SK-N-SH (cell line): ENCODE measurements at regions not wholly inside any gene's neighbourhood (a gene's known extent, or its start where the extent isn't known, plus 50 kb on each side); places are given as distances from the start of the nearest gene placed in this dataset.

Experiments used
- FOXJ3 ChIP-seq: sonication (generic); formaldehyde crosslinking; IDR thresholded peaks from 2 replicates; pipeline ENCODE4 v1.5.1; 2020; ENCODE audit warnings: mild to moderate bottlenecking, missing genetic modification reagents
- JUND ChIP-seq: IDR thresholded peaks from 2 replicates; pipeline ENCODE4 v1.4.0; 2012
- MAX ChIP-seq: IDR thresholded peaks from 2 replicates; pipeline ENCODE4 v1.4.0; 2012; ENCODE audit warnings: low read depth
- MEF2A ChIP-seq: IDR thresholded peaks from 2 replicates; pipeline ENCODE4 v1.4.0; 2012; ENCODE audit warnings: low read depth, borderline replicate concordance
- NRF1 ChIP-seq: IDR thresholded peaks from 2 replicates; pipeline ENCODE4 v1.6.1; 2012; ENCODE audit warnings: low read depth, mild to moderate bottlenecking, low read length
- POLR2AphosphoS5 ChIP-seq: IDR thresholded peaks from 2 replicates; pipeline ENCODE4 v1.6.1; 2012; ENCODE audit warnings: low read depth, low read length
- TAF1 ChIP-seq: IDR thresholded peaks from 2 replicates; pipeline ENCODE4 v1.6.1; 2012; ENCODE audit warnings: low read depth, mild to moderate bottlenecking, low read length, moderate library complexity, borderline replicate concordance
- YY1 ChIP-seq: IDR thresholded peaks from 2 replicates; pipeline ENCODE4 v1.4.0; 2012; ENCODE audit warnings: low read depth, mild to moderate bottlenecking
- TF ChIP-seq, protein P1 (sequence below): fragments of 200-600 bp; sonication (generic); IDR thresholded peaks from 2 replicates; pipeline ENCODE4 v1.6.1; 2017; ENCODE audit warnings: antibody characterized with exemption, mild to moderate bottlenecking, moderate library complexity

DNA sequence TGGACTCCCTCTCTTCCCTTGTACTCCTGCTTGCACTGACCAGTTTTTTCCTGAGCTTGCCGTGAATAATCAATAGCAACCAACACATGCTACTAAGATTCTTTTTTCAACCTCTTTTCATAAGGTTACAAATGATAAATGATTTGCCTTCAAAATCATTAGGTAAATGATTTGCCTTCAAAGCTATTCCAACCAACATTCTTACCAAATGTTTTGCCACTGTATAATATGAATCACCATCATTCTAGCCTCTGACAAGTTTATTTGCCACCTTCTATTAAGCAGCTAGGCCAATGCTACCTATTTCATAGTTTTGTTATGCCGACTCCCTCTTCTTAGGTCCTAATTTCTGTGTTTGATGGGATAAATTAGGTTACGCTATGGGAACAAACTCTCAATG is 385.1 kb downstream of the DTWD2 start:
- no peak for TF ChIP-seq MEF2A
- no peak for TF ChIP-seq NRF1
- no peak for TF ChIP-seq FOXJ3 (CRISPR knock-in tag)
- TF ChIP-seq, protein P1, sequence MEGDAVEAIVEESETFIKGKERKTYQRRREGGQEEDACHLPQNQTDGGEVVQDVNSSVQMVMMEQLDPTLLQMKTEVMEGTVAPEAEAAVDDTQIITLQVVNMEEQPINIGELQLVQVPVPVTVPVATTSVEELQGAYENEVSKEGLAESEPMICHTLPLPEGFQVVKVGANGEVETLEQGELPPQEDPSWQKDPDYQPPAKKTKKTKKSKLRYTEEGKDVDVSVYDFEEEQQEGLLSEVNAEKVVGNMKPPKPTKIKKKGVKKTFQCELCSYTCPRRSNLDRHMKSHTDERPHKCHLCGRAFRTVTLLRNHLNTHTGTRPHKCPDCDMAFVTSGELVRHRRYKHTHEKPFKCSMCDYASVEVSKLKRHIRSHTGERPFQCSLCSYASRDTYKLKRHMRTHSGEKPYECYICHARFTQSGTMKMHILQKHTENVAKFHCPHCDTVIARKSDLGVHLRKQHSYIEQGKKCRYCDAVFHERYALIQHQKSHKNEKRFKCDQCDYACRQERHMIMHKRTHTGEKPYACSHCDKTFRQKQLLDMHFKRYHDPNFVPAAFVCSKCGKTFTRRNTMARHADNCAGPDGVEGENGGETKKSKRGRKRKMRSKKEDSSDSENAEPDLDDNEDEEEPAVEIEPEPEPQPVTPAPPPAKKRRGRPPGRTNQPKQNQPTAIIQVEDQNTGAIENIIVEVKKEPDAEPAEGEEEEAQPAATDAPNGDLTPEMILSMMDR, result no peak
- no peak for TF ChIP-seq YY1
- no peak for TF ChIP-seq MAX
- no peak for TF ChIP-seq TAF1
- no peak for TF ChIP-seq JUND
- TF ChIP-seq POLR2AphosphoS5, result no peak
